Right cardiac atrium (tissue), 5 donors: ENCODE measurements at regions not wholly inside any gene's neighbourhood (a gene's known extent, or its start where the extent isn't known, plus 50 kb on each side); places are given as distances from the start of the nearest gene placed in this dataset.

ENCODE experiments used
- ATAC-seq, 2 donors: fragments of 200-7000 bp; cut with Tn5 transposase; one replicate each; pipeline versions ENCODE4 v1.8.0 to v1.9.1; 2020; ENCODE audit warnings: moderate library complexity in 2 of 2, mild to moderate bottlenecking in 1 of 2
- DNase-seq, 3 donors: peaks; one replicate each; pipeline ENCODE4 v3.0.0-alpha.2; 2020
- H3K27ac ChIP-seq: one replicate; pipeline ENCODE4 v1.5.1; 2013; ENCODE audit warnings: mild to moderate bottlenecking, low read length, control low read depth, moderate library complexity
- H3K27me3 ChIP-seq: one replicate; pipeline ENCODE4 v1.6.1; 2013; ENCODE audit not compliant: control insufficient read depth, insufficient read depth
- H3K4me1 ChIP-seq: one replicate; pipeline ENCODE4 v1.6.1; 2013; ENCODE audit warnings: low read length; ENCODE audit not compliant: control insufficient read depth, insufficient read depth
- H3K4me3 ChIP-seq: one replicate; pipeline ENCODE4 v1.5.1; 2013; ENCODE audit warnings: low read length, control low read depth
- H3K9me3 ChIP-seq: one replicate; pipeline ENCODE4 v1.6.1; 2013; ENCODE audit warnings: low read length; ENCODE audit not compliant: control insufficient read depth
- WGBS: extraction: QIAGEN DNeasy Blood & Tissue Kit; methylation state at CpG from one replicate; pipeline ENCODE4 v1.1.7; 2013; 5-methylcytosine and 5-hydroxymethylcytosine counted together
- intact Hi-C, 4 donors: fragments of 100-400 bp; cut with DNase I; formaldehyde crosslinking; loops; one replicate each; pipeline versions ENCODE4 v1.11.0 to v1.14.0; 2022 to 2023
- donor health status: healthy with polysubstance abuse.
- donor health status: DM: no; HTN: yes; CAD: no.
- donor health status: DM: no; HTN: no; CAD: no.
- donor health status: DM: no; HTN: yes; CAD: no; lungs with severe emphysema.
- donor health status: DM: yes; HTN: yes; CAD: no.

GRCh38 chr13:32911506-32911905 lies 104.7 kb upstream of the KL start:
- WGBS, result 87% methylated on average over 2 of the region's 2 CpGs
- DNase-seq (no peak), ATAC-seq (peak; percentile 76 to 77)
- H3K4me3 ChIP-seq, result no peak overlapping the region
- H3K27ac ChIP-seq, result no peak overlapping the region
- no peaks in the 10 kb centered on the region for H3K27me3 ChIP-seq
- no peaks in the 10 kb centered on the region for H3K9me3 ChIP-seq
- no peaks in the 10 kb centered on the region for H3K4me1 ChIP-seq
- intact Hi-C loops, result loop anchor here in 1 of 4 donors (10.0 kb wide), 1 partner anchor 327 kb away; the partner anchor contains the start of gene PDS5B

GRCh38 chr13:32914686-32915085 lies 101.5 kb upstream of the KL start:
- intact Hi-C loops, result loop anchor here in 1 of 4 donors (10.0 kb wide), 1 partner anchor 330 kb away; the partner anchor contains the start of gene PDS5B
- ATAC-seq, result no peak
- no peak overlapping the region for H3K4me3 ChIP-seq
- DNase-seq, result no peak
- H3K4me1 ChIP-seq, result no peaks in the 10 kb centered on the region
- WGBS, result 81% methylated on average over 1 of the region's 1 CpG
- no peak overlapping the region for H3K27ac ChIP-seq
- no peaks in the 10 kb centered on the region for H3K9me3 ChIP-seq
- no peaks in the 10 kb centered on the region for H3K27me3 ChIP-seq

DNA sequence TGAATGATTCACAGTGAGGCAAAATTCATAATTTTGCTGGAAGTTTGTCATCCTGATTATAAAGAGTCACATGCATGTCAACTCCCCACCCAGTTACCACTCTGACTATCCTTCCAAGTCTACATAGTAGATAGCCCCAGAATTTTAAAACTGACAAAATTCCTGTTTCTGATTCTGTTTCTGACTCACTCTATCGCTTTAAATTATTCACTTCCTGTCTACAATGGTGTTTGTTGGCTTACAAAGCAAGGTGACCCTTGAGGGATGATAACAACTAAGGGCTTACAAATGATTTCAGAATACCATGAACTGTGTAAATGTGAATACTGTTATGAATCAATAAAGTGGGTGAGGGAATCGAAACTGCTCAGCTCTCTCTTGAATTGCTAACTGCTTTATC lies 98.7 kb upstream of the KL start:
- no peaks in the 10 kb centered on the region for H3K9me3 ChIP-seq
- H3K27me3 ChIP-seq, result no peaks in the 10 kb centered on the region
- no peaks in the 10 kb centered on the region for H3K4me1 ChIP-seq

GRCh38 chr13:32923725-32924124 lies 92.5 kb upstream of the KL start:
- no peak overlapping the region for H3K4me3 ChIP-seq
- DNase-seq (no peak), ATAC-seq (no peak)
- 100% methylated on average over 1 of the region's 1 CpG for WGBS
- no peaks in the 10 kb centered on the region for H3K9me3 ChIP-seq
- no peaks in the 10 kb centered on the region for H3K4me1 ChIP-seq
- intact Hi-C loops, result no loop called here
- no peaks in the 10 kb centered on the region for H3K27me3 ChIP-seq
- no peak overlapping the region for H3K27ac ChIP-seq

More for the DNA sequence above, 98.7 kb upstream of the KL start:
- 64% methylated on average over 2 of the region's 2 CpGs for WGBS
- Histone ChIP-seq H3K27ac (no peak overlapping the region), H3K4me3 (no peak overlapping the region)
- DNase-seq (no peak), ATAC-seq (no peak)
- intact Hi-C loops, result loop anchor here in 1 of 4 donors (10.0 kb wide), 1 partner anchor 333 kb away; the partner anchor contains the start of gene PDS5B

DNA sequence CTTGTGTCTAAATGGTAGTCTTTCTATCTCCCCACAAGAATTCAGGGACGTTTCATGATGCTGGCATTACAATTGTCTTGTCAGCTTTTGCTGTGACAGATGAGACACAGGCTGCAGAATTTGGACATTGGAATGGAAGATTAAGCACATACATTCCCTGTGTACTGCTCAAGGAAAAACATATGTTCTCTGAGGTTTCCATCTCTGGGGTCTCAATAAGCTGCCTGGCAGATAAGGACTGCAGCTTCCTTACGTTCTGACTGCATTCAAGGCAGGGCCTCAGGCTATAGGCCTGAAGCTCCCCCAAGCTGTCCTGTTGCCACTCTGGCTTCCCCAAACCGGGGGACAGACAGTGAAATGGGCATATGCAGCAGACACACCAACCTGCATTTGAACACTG lies 91.3 kb upstream of the KL start:
- DNase-seq (no peak), ATAC-seq (no peak)
- Histone ChIP-seq H3K4me3 (no peak overlapping the region), H3K27me3 (no peaks in the 10 kb centered on the region), H3K27ac (no peak overlapping the region), H3K4me1 (no peaks in the 10 kb centered on the region), H3K9me3 (no peaks in the 10 kb centered on the region)
- WGBS, result 56% methylated on average over 3 of the region's 3 CpGs
- intact Hi-C loops, result no loop called here

GRCh38 chr13:32925506-32925905 lies 90.7 kb upstream of the KL start:
- ATAC-seq (no peak), DNase-seq (no peak)
- H3K4me3 ChIP-seq, result no peak overlapping the region
- 52% methylated on average over 1 of the region's 1 CpG for WGBS
- no peaks in the 10 kb centered on the region for H3K4me1 ChIP-seq
- no peaks in the 10 kb centered on the region for H3K27me3 ChIP-seq
- intact Hi-C loops, result no loop called here
- no peaks in the 10 kb centered on the region for H3K9me3 ChIP-seq
- H3K27ac ChIP-seq, result no peak overlapping the region

- DNase-seq, result no peak
- 44% methylated on average over 2 of the region's 2 CpGs for WGBS
- no peak for ATAC-seq
- intact Hi-C loops, result no loop called here
- Histone ChIP-seq H3K4me1 (no peaks in the 10 kb centered on the region), H3K9me3 (no peaks in the 10 kb centered on the region), H3K4me3 (no peak overlapping the region), H3K27ac (no peak overlapping the region), H3K27me3 (no peaks in the 10 kb centered on the region)
These were observed 83.8 kb upstream of the KL start for GRCh38 chr13:32932376-32932775.

DNA sequence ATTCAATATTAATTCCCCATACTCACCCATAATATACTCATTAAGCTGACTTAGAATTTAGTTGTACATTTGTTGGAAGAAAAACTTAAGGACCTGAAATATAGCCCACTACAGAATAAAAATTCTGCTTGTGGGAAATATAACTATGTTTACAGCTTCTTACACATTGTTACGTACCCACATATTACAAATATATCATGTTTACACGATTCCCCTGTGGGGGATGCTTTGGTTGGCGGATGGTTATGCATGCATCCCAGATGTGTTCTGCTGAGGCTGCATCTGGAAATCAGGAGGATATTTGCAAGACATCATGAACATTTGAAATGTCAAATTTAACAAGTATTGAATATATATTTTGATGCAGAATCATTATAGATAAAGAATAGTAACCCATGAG lies 79.5 kb upstream of the KL start:
- intact Hi-C loops, result no loop called here
- DNase-seq (no peak), ATAC-seq (no peak)
- H3K27ac ChIP-seq, result no peak overlapping the region
- WGBS, result 96% methylated on average over 3 of the region's 3 CpGs
- no peaks in the 10 kb centered on the region for H3K27me3 ChIP-seq
- no peaks in the 10 kb centered on the region for H3K4me1 ChIP-seq
- H3K4me3 ChIP-seq, result no peak overlapping the region
- no peaks in the 10 kb centered on the region for H3K9me3 ChIP-seq

DNA sequence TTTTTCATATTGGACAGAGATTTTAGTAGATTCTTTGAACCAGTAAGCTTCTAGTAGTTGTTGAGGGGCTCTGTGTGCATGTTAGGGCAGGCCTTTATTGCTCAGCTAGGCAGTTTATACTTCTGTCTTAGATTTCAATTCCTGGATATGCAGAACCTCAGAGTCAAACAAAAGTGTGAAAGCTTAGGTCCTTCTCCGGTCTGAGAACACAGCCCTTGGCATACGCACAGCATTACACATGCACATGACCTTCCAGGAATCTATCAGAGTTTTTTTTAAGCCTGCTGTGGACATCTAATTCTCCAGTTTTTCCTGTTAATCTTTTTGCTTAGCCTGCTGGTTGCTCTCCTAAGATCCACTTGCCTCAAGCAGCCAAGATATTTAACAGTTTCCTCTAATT lies 77.9 kb upstream of the KL start:
- WGBS, result 68% methylated on average over 2 of the region's 2 CpGs
- no peaks in the 10 kb centered on the region for H3K9me3 ChIP-seq
- intact Hi-C loops, result no loop called here
- DNase-seq (no peak), ATAC-seq (no peak)
- no peak overlapping the region for H3K27ac ChIP-seq
- H3K4me3 ChIP-seq, result no peak overlapping the region
- H3K27me3 ChIP-seq, result no peaks in the 10 kb centered on the region
- H3K4me1 ChIP-seq, result no peaks in the 10 kb centered on the region

GRCh38 chr13:32938907-32939306 lies 77.3 kb upstream of the KL start:
- no peak for DNase-seq
- Histone ChIP-seq H3K4me3 (no peak overlapping the region), H3K27ac (no peak overlapping the region), H3K27me3 (no peaks in the 10 kb centered on the region), H3K9me3 (no peaks in the 10 kb centered on the region), H3K4me1 (no peaks in the 10 kb centered on the region)
- 94% methylated on average over 2 of the region's 2 CpGs for WGBS
- intact Hi-C loops, result no loop called here
- no peak for ATAC-seq

GRCh38 chr13:32940601-32941000 lies 75.6 kb upstream of the KL start:
- Histone ChIP-seq H3K9me3 (no peaks in the 10 kb centered on the region), H3K27ac (no peak overlapping the region), H3K4me3 (no peak overlapping the region), H3K4me1 (no peaks in the 10 kb centered on the region), H3K27me3 (no peaks in the 10 kb centered on the region)
- ATAC-seq (peak; percentile 51 to 71), DNase-seq (peak; percentile 33 to 75 (median 62))
- intact Hi-C loops, result no loop called here
- 31% methylated on average over 4 of the region's 4 CpGs for WGBS

- ATAC-seq (no peak), DNase-seq (no peak)
- intact Hi-C loops, result no loop called here
- Histone ChIP-seq H3K27ac (no peak overlapping the region), H3K4me3 (no peak overlapping the region), H3K4me1 (no peaks in the 10 kb centered on the region), H3K27me3 (no peaks in the 10 kb centered on the region), H3K9me3 (no peaks in the 10 kb centered on the region)
- 86% methylated on average over 3 of the region's 3 CpGs for WGBS
These were observed 74.9 kb upstream of the KL start for GRCh38 chr13:32941368-32941767.
